K562 (cell line): ENCODE measurements at regions not wholly inside any gene's neighbourhood (a gene's known extent, or its start where the extent isn't known, plus 50 kb on each side); places are given as distances from the start of the nearest gene placed in this dataset.
"Not testable (repeated sequence)": the region's sequence is repeated elsewhere in the genome, so short reads cannot be mapped to it uniquely, and the experiment has no call there.

Experiments
- ATAC-seq: fragments of 200-7000 bp; cut with Tn5 transposase; 3 replicates; pipeline ENCODE4 v1.9.1; 2020; ENCODE audit warnings: moderate library complexity
- BruUV-seq: library from RNA; stranded (reverse); fragments of 400-500 nt; replicated peaks from 2 replicates; lab custom pipeline; 2021; lab: Mats Ljungman, UMichigan
- CTCF ChIA-PET: fragments of 300-600 bp; formaldehyde crosslinking; extraction: SDS; loops from one replicate; lab custom pipeline; 2021; ENCODE audit warnings: low intra/inter-chr PET ratio; lab: Yijun Ruan, JAX
- POLR2A ChIA-PET: fragments of 300-600, 350-650 bp; sonication (Branson Sonifier 250); formaldehyde crosslinking; extraction: SDS; loops from one replicate; lab custom pipeline; 2021; ENCODE audit warnings: antibody characterized with exemption, inconsistent platforms; lab: Yijun Ruan, JAX
- DNase-seq, 4 experiments: peaks; one replicate each; pipeline versions ENCODE4 v3.0.0 to v3.0.0-alpha.2; 2011 to 2018; ENCODE audit warnings: low spot score in 3 of 4, mixed read lengths in 3 of 4; ENCODE audit errors: extremely low read depth in 1 of 4
- FAIRE-seq: peaks from 2 replicates; lab custom pipeline; 2011; peaks lifted over from hg19 to GRCh38; lab: Jason Lieb, UNC
- H2AFZ ChIP-seq: 2 replicates; pipeline ENCODE4 v1.6.0; 2011; ENCODE audit warnings: low read depth, low read length, control low read depth, inconsistent platforms
- H3K27ac ChIP-seq: fragments of 200-600 bp; 3 replicates; pipeline ENCODE4 v1.8.0; 2011; ENCODE audit warnings: low read depth, mild to moderate bottlenecking, control low read depth, inconsistent platforms, low read length, moderate library complexity, mixed read lengths; ENCODE audit errors: extremely low read depth
- H3K27me3 ChIP-seq, 2 experiments: fragments of 300-600 bp in 1 of 2; 2 replicates in 1 of 2; 3 replicates in 1 of 2; pipeline versions ENCODE4 v1.6.0 to v1.8.0; 2011; ENCODE audit warnings: inconsistent platforms in 2 of 2, low read length in 2 of 2, mild to moderate bottlenecking in 1 of 2, mixed read lengths in 1 of 2, moderate library complexity in 1 of 2; ENCODE audit not compliant: control insufficient read depth in 2 of 2, insufficient read depth in 2 of 2
- H3K36me3 ChIP-seq: fragments of 300-600 bp; 3 replicates; pipeline ENCODE4 v1.8.0; 2011; ENCODE audit warnings: mild to moderate bottlenecking, low read length, inconsistent platforms; ENCODE audit not compliant: control insufficient read depth, insufficient read depth
- H3K4me1 ChIP-seq, 2 experiments: fragments of 200-600 bp in 1 of 2; replicated peaks in 1 of 2; 2 replicates in 1 of 2; 3 replicates in 1 of 2; pipeline versions ENCODE4 v1.5.1 to v1.8.0; 2011; ENCODE audit warnings: inconsistent platforms in 2 of 2, low read length in 2 of 2, mild to moderate bottlenecking in 1 of 2, mixed read lengths in 1 of 2, moderate library complexity in 1 of 2; ENCODE audit not compliant: control insufficient read depth in 2 of 2, insufficient read depth in 2 of 2
- H3K4me2 ChIP-seq: 2 replicates; pipeline ENCODE4 v1.6.1; 2011; ENCODE audit warnings: low read length, control low read depth, inconsistent platforms, mixed read lengths; ENCODE audit not compliant: insufficient read depth
- H3K4me3 ChIP-seq: fragments of 200-600 bp; sonication (generic), shearing (Covaris generic); 2 replicates; pipeline ENCODE4 v1.5.1; 2016; ENCODE audit warnings: control low read depth, inconsistent platforms
- H3K79me2 ChIP-seq: fragments of 200-600 bp; 3 replicates; pipeline ENCODE4 v1.8.0; 2011; ENCODE audit warnings: low read length, inconsistent platforms; ENCODE audit not compliant: control insufficient read depth, insufficient read depth
- H3K9ac ChIP-seq, 2 experiments: 2 replicates each; pipeline versions ENCODE4 v1.6.0 to v1.6.1; 2011; ENCODE audit warnings: low read depth in 2 of 2, low read length in 2 of 2, control low read depth in 1 of 2, inconsistent platforms in 1 of 2, mild to moderate bottlenecking in 1 of 2, mixed read lengths in 1 of 2; ENCODE audit not compliant: insufficient read depth in 1 of 2
- H3K9me1 ChIP-seq: one replicate; pipeline ENCODE4 v1.6.0; 2011; ENCODE audit warnings: inconsistent platforms, mild to moderate bottlenecking, low read length, moderate library complexity; ENCODE audit not compliant: control insufficient read depth, insufficient read depth
- H3K9me3 ChIP-seq: replicated peaks from 2 replicates; pipeline ENCODE4 v1.5.1; 2011; ENCODE audit warnings: low read depth, low read length, inconsistent platforms; ENCODE audit not compliant: control insufficient read depth, insufficient read depth
- H4K20me1 ChIP-seq: replicated peaks from 2 replicates; pipeline ENCODE4 v1.6.1; 2011; ENCODE audit warnings: low read length, inconsistent platforms, mixed read lengths; ENCODE audit not compliant: control insufficient read depth, insufficient read depth
- CBX2 ChIP-seq: fragments of 200-600 bp; sonication (generic); IDR thresholded peaks from one replicate; pipeline ENCODE4 v1.6.1; 2012; ENCODE audit warnings: mild to moderate bottlenecking, low read length, inconsistent platforms; ENCODE audit not compliant: insufficient read depth, poor library complexity, severe bottlenecking
- EP300 ChIP-seq: IDR thresholded peaks from 2 replicates; pipeline ENCODE4 v1.6.1; 2012; ENCODE audit warnings: low read length, improper control_type of control experiment
- FOXJ2 ChIP-seq: fragments of 200-800 bp; sonication (Bioruptor generic); IDR thresholded peaks from 2 replicates; pipeline ENCODE4 v1.6.1; 2016; ENCODE audit warnings: missing genetic modification characterization, missing compliant biosample characterization
- FUS ChIP-seq: fragments of 200-400 bp; formaldehyde crosslinking; optimal IDR thresholded peaks from 2 replicates; pipeline ENCODE3; 2017; ENCODE audit warnings: low read depth, low read length
- HMG20A ChIP-seq: fragments of 450-650 bp; formaldehyde crosslinking; conservative IDR thresholded peaks from 2 replicates; pipeline ENCODE4 v1.4.0; 2020; ENCODE audit warnings: mild to moderate bottlenecking, mixed read lengths
- PURB ChIP-seq: sonication (generic); formaldehyde crosslinking; IDR thresholded peaks from 2 replicates; pipeline ENCODE4 v1.9.0; 2021; ENCODE audit warnings: low read depth, mild to moderate bottlenecking, missing genetic modification reagents
- PYGO2 ChIP-seq: fragments of 450-650 bp; IDR thresholded peaks from 2 replicates; pipeline ENCODE4 v1.6.1; 2016; ENCODE audit warnings: mild to moderate bottlenecking, missing genetic modification characterization, moderate library complexity, missing compliant biosample characterization
- SP1 ChIP-seq: sonication (generic); formaldehyde crosslinking; IDR thresholded peaks from 2 replicates; pipeline ENCODE4 v1.8.1; 2022; ENCODE audit warnings: mild to moderate bottlenecking, missing genetic modification reagents
- USF1 ChIP-seq: sonication (generic); formaldehyde crosslinking; IDR thresholded peaks from 2 replicates; pipeline ENCODE4 v1.9.0; 2022; ENCODE audit warnings: mild to moderate bottlenecking, missing genetic modification reagents
- USF2 ChIP-seq: sonication (generic); formaldehyde crosslinking; IDR thresholded peaks from 2 replicates; pipeline ENCODE4 v1.5.0; 2020; ENCODE audit warnings: missing genetic modification reagents
- ZNF518B ChIP-seq: fragments of 250-450 bp; sonication (Bioruptor Pico); IDR thresholded peaks from 2 replicates; pipeline ENCODE4 v1.5.0; 2021; ENCODE audit warnings: mild to moderate bottlenecking, moderate library complexity
- WGBS: fragments of 100-300 bp; shearing (Covaris generic); methylation state at CpG from one replicate; pipeline ENCODE4 v1.1.6; 2016; ENCODE audit warnings: low coverage, mixed read lengths; ENCODE audit not compliant: insufficient coverage; ENCODE audit errors: missing lambda C conversion rate; 5-methylcytosine and 5-hydroxymethylcytosine counted together
- in situ Hi-C: fragments of 300-500 bp; cut with MboI; formaldehyde crosslinking; loops from 4 replicates; pipeline ENCODE4 v1.15.0; 2018; ENCODE audit warnings: inconsistent platforms, mixed read lengths
- intact Hi-C: fragments of 100-400 bp; cut with micrococcal nuclease; formaldehyde crosslinking; loops from 2 replicates; pipeline ENCODE4 v1.14.2; 2022

- H3K4me1 ChIP-seq, FAIRE-seq, H2AFZ ChIP-seq, H4K20me1 ChIP-seq, H3K4me2 ChIP-seq, H3K36me3 ChIP-seq, H3K9ac ChIP-seq, intact Hi-C loops, ATAC-seq, POLR2A ChIA-PET, CTCF ChIA-PET, H3K9me1 ChIP-seq, H3K27ac ChIP-seq, H3K9me3 ChIP-seq, in situ Hi-C loops, DNase-seq, H3K4me3 ChIP-seq, H3K27me3 ChIP-seq, H3K79me2 ChIP-seq, BruUV-seq: not testable (repeated sequence)
- 0% methylated on average over 1 of the region's 1 CpG for WGBS
These were observed 615.2 kb downstream of the PTPRC start for GRCh38 chr1:199254040-199254439.

- H3K9me3 ChIP-seq = no peaks in the 10 kb centered on the region; the same call in 1 of the 2 replicates
- no peaks in the 10 kb centered on the region for H3K4me1 ChIP-seq
- CTCF ChIA-PET = no interaction called here
- WGBS = 2% methylated on average over 4 of the region's 4 CpGs
- no peak overlapping the region for H3K4me2 ChIP-seq
- intact Hi-C loops (no loop called here), in situ Hi-C loops (no loop called here)
- FAIRE-seq = no peak
- no peak overlapping the region for H3K27ac ChIP-seq
- H3K9me1 ChIP-seq = no peaks in the 10 kb centered on the region
- no peak overlapping the region for H3K9ac ChIP-seq
- H3K27me3 ChIP-seq = no peaks in the 10 kb centered on the region
- H3K4me3 ChIP-seq = no peak overlapping the region
- H3K79me2 ChIP-seq = no peaks in the 10 kb centered on the region
- POLR2A ChIA-PET = no interaction called here
- H2AFZ ChIP-seq = no peak overlapping the region
- ATAC-seq = no peak
- no TSS peak for BruUV-seq
- no peaks in the 10 kb centered on the region for H4K20me1 ChIP-seq
- no peak for DNase-seq
- H3K36me3 ChIP-seq = no peaks in the 10 kb centered on the region
- no peak for TF ChIP-seq SP1 (CRISPR knock-in tag)
- TF ChIP-seq PURB = no peak
- no peak for TF ChIP-seq FOXJ2 (tag)
- no peak for TF ChIP-seq HMG20A (CRISPR knock-in tag)
- no peak for TF ChIP-seq ZNF518B
- TF ChIP-seq CBX2 = no peak
- no peak for TF ChIP-seq PYGO2 (tag)
- TF ChIP-seq EP300 = no peak
- TF ChIP-seq USF1 = no peak
- TF ChIP-seq FUS = no peak
- TF ChIP-seq USF2 (CRISPR knock-in tag) = no peak
These were observed 622.5 kb downstream of the PTPRC start for GRCh38 chr1:199261328-199261727.
